NT2/D1 (cell line): ENCODE measurements at regions not wholly inside any gene's neighbourhood (a gene's known extent, or its start where the extent isn't known, plus 50 kb on each side); places are given as distances from the start of the nearest gene placed in this dataset.

Experiments used
- SUZ12 ChIP-seq: IDR thresholded peaks from 2 replicates; pipeline ENCODE4 v1.6.1; 2011; ENCODE audit not compliant: insufficient read length, insufficient read depth; ENCODE audit errors: extremely low read depth
- ZNF274 ChIP-seq: IDR thresholded peaks from 2 replicates; pipeline ENCODE4 v1.6.1; 2011; ENCODE audit warnings: mild to moderate bottlenecking, low read depth, low read length

DNA sequence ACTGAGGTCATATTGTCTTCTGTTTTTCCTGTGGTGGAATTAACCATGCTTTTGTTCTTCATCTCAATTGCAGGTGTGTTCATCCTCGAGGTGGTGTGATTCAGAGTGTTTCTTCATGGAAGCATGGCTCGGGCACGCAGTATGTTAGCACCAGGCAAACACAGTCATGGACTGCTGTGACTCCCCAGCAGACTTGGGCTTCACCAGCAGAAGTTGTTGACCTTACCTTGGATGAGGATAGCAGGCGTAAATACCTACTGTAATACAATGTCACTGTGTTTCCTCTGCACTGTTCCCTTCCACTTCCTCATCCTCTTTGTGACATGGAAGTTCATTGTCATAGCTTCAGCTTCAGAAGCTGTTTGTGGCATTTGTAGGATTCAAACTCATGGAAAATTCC lies 158.7 kb downstream of the HAUS1 start:
- TF ChIP-seq SUZ12 (no peak), ZNF274 (no peak)
